OCI-M1 (cell line): ENCODE measurements at regions not wholly inside any gene's neighbourhood (a gene's known extent, or its start where the extent isn't known, plus 50 kb on each side); places are given as distances from the start of the nearest gene placed in this dataset.
"Not testable (repeated sequence)": the region's sequence is repeated elsewhere in the genome, so short reads cannot be mapped to it uniquely, and the experiment has no call there.

Experiments used
- DNase-seq: peaks from one replicate; lab custom pipeline; 2025; lab: John Stamatoyannopoulos, UW

- no peak for DNase-seq
These were observed 121.2 kb upstream of the GRIN3A start for GRCh38 chr9:101859620-101860019.

DNA sequence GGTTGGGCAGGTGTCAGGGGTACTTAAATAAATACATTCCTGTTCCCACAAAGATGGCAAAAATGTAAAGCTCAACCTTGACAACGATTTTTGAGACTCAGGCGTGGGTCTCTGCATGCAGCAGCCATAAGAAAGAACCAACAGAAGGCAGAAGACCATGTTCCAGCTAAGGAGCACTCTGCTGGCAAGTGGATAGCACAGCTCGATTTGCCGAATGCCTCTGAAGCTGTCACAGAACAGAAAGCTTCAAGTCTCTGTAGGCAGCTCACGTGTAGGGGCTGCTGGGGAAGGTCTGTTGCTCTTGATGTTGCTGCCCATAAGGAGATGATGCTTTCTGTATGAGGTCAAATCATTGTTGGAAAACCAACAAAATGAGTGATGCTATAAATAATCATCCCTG is 119.6 kb upstream of the GRIN3A start:
- DNase-seq, result no peak

DNA sequence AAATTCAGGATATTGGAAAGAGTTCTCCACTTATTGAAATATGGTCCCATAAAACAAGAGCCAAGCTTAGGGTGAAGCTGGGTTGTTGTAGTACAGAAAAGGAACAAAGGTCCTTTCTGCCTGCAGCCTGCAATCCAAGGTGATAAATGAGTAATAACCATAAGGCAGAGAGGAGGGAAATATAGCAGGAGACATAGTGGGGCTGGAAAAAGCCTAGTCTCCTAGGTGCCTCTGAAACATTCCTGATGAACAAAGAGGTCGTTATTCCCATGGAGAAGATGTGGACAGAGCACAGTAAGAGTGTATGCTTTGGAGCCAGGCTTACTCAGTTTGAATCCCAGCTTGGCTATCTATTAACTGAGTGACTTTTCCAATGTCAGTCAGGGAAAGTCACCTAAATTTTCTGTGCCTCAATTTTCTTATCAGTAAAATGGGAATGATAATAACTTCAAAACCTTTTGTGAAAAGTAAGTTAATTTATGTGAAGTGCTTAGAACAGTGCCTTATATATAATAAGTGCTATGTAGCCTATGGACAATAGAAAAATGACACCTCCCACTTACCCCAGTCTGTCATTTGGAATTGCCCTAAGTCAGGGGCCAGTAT is 110.8 kb upstream of the GRIN3A start:
- DNase-seq, result no peak

DNA sequence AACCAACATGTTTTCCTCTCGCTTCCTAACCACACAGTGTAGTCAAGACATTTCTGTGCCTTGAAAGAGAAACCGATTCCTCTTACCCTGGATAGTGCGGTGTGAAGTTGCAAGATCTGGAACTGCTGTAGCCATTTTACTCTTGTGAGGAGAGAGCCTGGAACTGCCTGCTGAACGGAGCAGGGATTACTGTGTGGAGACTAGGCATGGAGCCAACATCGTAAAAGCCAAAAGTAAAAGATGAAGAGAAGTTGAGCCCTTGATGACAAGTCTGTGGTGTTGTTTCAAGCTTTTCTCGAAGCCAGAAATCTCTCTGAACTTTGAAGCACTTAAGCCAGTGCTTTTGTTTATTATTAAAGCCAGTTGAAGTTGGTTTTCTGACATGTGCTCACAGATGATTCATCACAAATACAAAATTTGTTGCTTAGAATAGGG is 110.1 kb upstream of the GRIN3A start:
- DNase-seq, result no peak

DNA sequence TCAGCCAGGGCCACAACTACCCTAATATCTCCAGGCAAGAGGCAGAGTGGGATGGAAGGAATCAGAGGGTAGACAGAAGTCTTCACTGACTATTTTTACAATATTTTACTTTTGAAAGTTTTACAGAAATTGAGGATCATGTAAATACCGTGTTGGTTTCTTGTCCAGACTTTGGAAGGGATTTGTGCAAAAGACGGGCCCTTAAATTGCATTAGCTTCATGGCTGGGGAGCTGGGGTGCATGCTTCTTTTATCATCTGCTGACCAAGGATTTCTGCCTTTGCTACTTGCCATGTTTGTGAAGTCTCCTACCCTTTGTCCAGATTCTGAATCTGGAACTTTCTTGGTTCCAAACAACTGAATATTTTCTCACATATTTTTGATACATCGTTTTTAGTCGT is 107.7 kb upstream of the GRIN3A start:
- DNase-seq, result no peak

- peak; percentile 98 for DNase-seq
These were observed 102.3 kb upstream of the GRIN3A start for GRCh38 chr9:101840694-101841188.

- DNase-seq, result not testable (repeated sequence)
These were observed 100.5 kb upstream of the GRIN3A start for GRCh38 chr9:101838988-101839387.

DNA sequence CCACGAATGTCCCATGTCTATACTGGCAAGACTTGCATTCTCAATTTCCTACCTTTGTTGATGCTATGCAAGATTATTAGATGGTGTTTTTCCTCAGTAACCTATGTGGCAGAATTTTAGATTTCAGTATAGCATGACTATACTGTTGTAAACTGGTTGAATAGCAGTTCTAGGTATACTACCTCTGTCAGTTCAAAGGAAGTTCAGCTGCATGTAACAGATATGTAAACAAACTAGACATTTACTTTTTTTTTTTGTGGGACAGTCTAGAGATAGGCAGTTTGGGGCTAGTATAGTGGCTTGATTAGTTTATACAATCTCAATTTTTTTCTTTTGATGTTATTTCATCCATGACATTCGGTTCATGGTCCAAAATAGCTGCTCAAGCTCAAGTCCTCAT is 97.6 kb upstream of the GRIN3A start:
- no peak for DNase-seq

- no peak for DNase-seq
These were observed 94.0 kb upstream of the GRIN3A start for GRCh38 chr9:101832486-101832885.

DNA sequence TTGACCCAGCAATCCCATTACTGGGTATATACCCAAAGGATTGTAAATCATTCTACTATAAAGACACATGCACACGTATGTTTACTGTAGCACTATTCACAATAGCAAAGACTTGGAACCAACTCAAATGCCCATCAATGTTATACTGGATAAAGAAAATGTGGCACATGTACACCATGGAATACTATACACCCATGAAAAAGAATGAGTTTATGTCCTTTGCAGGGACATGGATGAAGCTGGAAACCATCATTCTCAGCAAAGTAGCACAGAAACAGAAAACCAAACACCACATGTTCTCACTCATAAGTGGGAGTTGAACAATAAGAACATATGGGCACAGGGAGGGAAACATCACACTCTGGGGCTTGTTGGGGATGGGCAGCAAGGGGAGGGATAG is 83.0 kb upstream of the GRIN3A start:
- DNase-seq, result not testable (repeated sequence)

- not testable (repeated sequence) for DNase-seq
These were observed 82.5 kb upstream of the GRIN3A start for GRCh38 chr9:101820983-101821382.

DNA sequence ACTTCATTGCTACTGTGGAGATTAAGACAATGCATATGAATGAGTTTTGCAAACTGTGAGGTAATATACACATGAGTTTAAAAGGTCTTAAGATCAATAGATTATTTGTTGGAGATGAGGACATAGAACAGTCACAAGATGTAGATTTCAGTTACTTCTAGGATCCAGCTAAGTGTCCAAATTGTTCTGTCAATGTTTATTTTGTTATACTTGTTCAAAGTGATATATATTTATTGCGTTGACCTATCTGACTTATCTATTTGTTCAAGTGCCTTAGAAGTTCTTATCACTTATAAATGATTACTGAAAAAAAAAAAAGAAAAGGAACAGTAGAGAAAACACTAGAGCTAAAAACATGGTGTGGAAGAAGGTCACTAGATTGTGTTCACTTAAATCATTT is 75.6 kb upstream of the GRIN3A start:
- no peak for DNase-seq

- DNase-seq, result not testable (repeated sequence)
These were observed 69.4 kb upstream of the GRIN3A start for GRCh38 chr9:101807879-101808278.

DNA sequence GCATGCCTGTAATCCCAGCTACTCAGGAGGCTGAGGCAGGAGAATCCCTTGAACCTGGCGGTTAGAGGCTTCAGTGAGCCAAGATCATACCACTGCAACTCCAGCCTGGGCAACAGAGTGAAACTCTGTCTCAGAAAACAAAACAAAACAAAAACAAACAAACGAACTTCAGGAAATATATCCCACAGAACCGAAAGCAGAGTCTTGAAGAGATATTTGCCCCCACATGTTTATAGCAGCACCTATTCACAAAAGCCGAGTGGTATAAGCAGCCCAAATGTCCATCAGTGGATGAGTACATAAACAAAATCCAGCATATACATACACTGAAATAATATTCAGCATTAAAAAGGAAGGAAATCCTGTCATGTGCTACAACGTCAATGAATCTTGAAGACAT is 57.6 kb upstream of the GRIN3A start:
- no peak for DNase-seq

DNA sequence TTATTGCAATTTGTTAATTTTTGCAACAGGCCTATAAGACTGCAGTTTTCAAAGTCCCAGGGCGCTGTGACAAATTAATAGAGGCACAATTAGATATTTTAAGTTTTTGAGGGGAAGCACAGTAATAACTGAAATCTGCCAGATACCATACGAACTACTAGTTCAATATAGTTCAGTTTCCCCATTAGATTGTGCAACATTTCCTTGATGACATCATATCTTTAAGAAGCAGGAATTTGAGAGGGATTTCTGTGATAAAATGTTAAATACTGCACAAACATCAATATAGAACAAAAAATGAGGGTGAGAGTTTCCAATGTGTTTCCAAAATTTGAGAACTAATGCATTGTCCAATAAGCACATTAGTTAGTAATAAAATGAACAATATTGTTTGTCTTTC is 56.7 kb upstream of the GRIN3A start:
- DNase-seq, result no peak

DNA sequence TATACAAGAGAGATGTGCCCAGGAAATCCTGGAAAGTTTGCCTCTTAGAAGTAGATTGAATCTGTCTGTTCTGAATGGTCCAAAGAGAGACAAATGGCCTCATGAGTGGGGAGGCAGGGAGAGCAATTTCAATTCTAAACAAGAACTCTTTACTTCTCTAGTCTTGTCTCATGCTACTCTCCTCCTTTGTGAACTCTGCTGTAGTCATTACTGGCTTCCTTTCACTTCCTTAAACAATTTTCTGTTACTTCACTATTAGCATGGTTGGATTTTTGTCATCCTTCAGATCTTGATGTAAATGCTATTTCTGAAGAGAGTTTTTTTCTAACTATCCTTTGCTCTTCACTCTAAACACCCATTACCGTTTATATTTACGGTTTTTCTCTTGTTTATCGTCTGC is 54.0 kb upstream of the GRIN3A start:
- DNase-seq, result no peak

DNA sequence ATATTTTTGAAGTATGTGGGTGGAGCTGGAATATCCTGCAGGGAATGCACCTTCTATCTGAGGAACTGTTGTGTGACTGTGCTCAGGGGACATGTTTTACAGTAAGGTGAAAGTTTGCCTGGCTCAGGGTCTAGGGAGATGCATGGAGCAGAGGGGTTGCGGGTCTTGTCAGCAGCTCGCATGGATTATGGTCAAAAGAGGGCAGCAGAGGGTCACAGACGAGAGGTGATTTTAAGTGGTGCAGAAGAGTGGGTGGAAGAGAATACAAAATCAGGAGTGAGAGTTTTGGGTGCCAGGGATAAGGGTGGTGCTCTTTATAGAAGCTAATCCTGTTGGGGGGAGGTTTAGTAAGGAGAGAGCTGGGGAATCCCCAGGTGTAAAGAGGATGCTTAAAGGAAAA is 53.5 kb upstream of the GRIN3A start:
- peak; percentile 83 for DNase-seq

DNA sequence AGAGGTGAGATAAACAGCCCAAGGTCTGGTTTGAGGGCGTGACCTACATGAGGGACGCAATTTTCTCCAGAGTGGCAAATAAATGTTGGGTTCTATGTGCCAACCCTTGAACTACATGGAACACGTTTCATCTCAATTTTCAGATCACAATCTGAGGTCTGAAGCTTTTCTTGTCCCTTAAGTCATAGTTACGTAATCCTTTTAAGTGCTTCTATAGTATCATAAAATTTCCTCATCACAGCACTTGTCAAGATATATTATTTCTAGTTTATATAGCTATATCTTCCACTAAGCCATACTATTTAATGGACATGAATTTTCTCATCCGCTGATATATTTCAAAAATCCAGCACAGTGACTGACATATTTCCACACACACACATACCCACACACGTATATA is 53.1 kb upstream of the GRIN3A start:
- no peak for DNase-seq
